ENCODE measurements at regions not wholly inside any gene's neighbourhood (a gene's known extent, or its start where the extent isn't known, plus 50 kb on each side); places are given as distances from the start of the nearest gene placed in this dataset.

DNA sequence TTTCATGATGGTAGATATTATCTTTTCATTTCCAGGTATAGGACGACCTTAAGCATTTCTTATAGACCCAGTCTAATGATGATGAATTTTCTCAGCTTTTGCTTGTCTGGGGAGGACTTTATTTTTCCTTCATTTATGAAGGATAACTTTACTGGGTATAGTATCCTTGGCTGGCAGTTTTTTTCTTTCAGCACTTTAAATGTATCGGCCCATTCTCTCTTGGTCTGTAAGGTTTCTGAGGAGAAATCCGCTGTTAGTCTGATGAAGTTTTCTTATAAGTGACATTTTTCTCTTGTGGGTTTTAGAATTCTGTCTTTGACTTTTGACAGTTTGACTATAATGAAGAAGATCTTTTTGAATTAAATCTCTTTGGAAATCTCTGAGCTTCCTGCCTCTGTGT, 144.7 kb upstream of the SLC22A23 start:
- TF ChIP-seq, protein P1, sequence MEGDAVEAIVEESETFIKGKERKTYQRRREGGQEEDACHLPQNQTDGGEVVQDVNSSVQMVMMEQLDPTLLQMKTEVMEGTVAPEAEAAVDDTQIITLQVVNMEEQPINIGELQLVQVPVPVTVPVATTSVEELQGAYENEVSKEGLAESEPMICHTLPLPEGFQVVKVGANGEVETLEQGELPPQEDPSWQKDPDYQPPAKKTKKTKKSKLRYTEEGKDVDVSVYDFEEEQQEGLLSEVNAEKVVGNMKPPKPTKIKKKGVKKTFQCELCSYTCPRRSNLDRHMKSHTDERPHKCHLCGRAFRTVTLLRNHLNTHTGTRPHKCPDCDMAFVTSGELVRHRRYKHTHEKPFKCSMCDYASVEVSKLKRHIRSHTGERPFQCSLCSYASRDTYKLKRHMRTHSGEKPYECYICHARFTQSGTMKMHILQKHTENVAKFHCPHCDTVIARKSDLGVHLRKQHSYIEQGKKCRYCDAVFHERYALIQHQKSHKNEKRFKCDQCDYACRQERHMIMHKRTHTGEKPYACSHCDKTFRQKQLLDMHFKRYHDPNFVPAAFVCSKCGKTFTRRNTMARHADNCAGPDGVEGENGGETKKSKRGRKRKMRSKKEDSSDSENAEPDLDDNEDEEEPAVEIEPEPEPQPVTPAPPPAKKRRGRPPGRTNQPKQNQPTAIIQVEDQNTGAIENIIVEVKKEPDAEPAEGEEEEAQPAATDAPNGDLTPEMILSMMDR (IDR thresholded peaks at IDR 0.05), result no peak
- TF ChIP-seq POLR2A (IDR thresholded peaks at IDR 0.05), result no peak
